ENCODE measurements at regions not wholly inside any gene's neighbourhood (a gene's known extent, or its start where the extent isn't known, plus 50 kb on each side); places are given as distances from the start of the nearest gene placed in this dataset.
A peak's percentile ranks its signal among the peaks of the same experiment; 100 is the strongest.
"Not testable (repeated sequence)": the region's sequence is repeated elsewhere in the genome, so short reads cannot be mapped to it uniquely, and the experiment has no call there.

DNA sequence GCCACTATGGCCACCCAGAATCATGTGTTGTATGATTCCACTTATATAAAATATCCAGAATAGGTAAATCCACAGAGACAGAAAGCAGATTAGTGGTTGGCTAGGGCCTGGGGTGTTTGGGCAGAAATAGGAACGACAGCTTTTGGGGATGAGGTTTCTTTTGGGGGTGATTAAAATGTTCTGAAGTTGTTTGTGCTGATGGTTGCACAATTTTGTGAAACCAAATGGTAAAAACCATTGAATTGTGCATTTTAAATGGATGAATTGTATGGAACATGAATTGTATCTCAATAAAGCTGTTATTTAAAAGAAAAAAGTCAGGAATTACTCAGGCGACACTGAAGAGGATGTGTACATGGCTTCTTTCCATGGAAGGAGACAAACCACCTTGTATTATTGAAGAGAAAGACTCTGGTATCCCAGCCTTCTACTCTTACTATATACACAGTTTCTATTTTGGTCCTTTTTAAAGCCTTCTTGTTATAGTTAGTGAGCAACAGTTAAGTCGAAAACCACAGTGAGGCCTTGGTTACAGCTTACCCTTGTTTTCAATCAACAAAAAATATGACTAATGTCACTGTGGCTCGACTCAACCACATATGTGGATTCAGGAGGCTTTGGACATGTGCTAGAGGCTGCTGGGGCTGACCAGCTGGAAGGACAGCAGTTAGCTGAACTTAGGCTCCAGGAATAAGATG lies 57.1 kb upstream of the KMT2E start:
- TF ChIP-seq, protein P1, sequence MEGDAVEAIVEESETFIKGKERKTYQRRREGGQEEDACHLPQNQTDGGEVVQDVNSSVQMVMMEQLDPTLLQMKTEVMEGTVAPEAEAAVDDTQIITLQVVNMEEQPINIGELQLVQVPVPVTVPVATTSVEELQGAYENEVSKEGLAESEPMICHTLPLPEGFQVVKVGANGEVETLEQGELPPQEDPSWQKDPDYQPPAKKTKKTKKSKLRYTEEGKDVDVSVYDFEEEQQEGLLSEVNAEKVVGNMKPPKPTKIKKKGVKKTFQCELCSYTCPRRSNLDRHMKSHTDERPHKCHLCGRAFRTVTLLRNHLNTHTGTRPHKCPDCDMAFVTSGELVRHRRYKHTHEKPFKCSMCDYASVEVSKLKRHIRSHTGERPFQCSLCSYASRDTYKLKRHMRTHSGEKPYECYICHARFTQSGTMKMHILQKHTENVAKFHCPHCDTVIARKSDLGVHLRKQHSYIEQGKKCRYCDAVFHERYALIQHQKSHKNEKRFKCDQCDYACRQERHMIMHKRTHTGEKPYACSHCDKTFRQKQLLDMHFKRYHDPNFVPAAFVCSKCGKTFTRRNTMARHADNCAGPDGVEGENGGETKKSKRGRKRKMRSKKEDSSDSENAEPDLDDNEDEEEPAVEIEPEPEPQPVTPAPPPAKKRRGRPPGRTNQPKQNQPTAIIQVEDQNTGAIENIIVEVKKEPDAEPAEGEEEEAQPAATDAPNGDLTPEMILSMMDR (IDR thresholded peaks at IDR 0.05), result no peak
- no peak for DNase-seq
- no peaks in the 10 kb centered on the region for H3K4me1 ChIP-seq
- no peak overlapping the region for H3K4me3 ChIP-seq
- ATAC-seq, result peak; percentile 40 to 61 (median 44)
- H3K36me3 ChIP-seq (ENCODE audit: insufficient read depth in 1 of 2, low read depth in 1 of 2), result no peaks in the 10 kb centered on the region
- intact Hi-C loops (cut with DNase I), result no loop called here
- WGBS, 3 donors, result 52 to 66% (median 65%) methylated on average over 4 of the region's 4 CpGs
- H3K27me3 ChIP-seq (ENCODE audit: insufficient read depth in 3 of 3, low read length in 2 of 3), result no peaks in the 10 kb centered on the region
- H3K27ac ChIP-seq, result no peak overlapping the region
- no peaks in the 10 kb centered on the region for H3K9me3 ChIP-seq

DNA sequence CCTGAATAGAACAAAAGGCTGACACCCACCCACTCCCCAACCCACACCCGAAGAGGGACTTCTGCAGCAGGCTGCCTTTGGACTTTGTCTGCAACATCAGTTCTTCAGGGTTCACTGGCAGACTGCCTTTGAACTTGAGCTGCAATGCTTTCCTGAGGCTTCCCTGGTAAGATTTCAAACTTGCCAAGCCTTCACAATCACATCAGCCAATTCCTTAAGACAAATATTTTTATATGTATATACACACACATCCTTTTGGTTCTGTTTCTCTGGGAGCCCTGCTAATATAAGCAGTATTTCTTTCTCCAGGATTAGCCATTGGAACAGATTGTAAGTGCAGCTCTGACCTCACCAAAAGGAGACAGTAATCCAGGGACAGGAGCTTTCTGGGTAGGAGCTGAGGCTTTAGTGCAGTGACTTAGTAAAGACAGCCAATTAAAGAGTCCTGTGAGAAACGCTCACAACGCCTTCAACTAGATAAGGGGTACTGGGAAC lies 55.6 kb upstream of the KMT2E start:
- no peaks in the 10 kb centered on the region for H3K4me1 ChIP-seq
- H3K36me3 ChIP-seq (ENCODE audit: insufficient read depth in 1 of 2, low read depth in 1 of 2), result no peaks in the 10 kb centered on the region
- DNase-seq, result no peak
- no peak for ATAC-seq
- H3K27me3 ChIP-seq (ENCODE audit: insufficient read depth in 3 of 3, low read length in 2 of 3), result no peaks in the 10 kb centered on the region
- TF ChIP-seq, protein P1 (IDR thresholded peaks at IDR 0.05), result no peak
- 69 to 79% (median 76%) methylated on average over 3 of the region's 3 CpGs for WGBS, 3 donors
- no peak overlapping the region for H3K27ac ChIP-seq
- intact Hi-C loops (cut with DNase I), result no loop called here
- no peaks in the 10 kb centered on the region for H3K9me3 ChIP-seq
- no peak overlapping the region for H3K4me3 ChIP-seq

DNA sequence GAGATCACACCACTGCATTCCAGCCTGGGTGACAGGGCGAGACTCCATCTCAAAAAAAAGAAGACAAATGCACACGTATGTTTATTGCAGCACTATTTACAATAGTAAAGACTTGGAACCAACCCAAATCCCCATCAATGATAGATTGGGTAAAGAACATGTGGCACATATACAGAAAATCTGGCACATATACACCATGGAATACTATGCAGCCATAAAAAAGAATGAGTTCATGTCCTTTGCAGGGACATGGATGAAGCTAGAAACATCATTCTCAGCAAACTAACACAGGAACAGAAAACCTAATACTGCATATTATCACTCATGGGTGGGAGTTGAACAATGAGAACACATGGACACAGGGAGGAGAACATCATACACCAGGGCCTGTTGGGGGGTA lies 54.5 kb upstream of the KMT2E start:
- H3K9me3 ChIP-seq; ATAC-seq; intact Hi-C loops (cut with DNase I); H3K36me3 ChIP-seq (ENCODE audit: insufficient read depth in 1 of 2, low read depth in 1 of 2); H3K4me3 ChIP-seq; H3K4me1 ChIP-seq; H3K27me3 ChIP-seq (ENCODE audit: insufficient read depth in 3 of 3, low read length in 2 of 3); H3K27ac ChIP-seq; DNase-seq: not testable (repeated sequence)
- WGBS, 3 donors, result 75 to 94% (median 94%) methylated on average over 2 of the region's 2 CpGs

DNA sequence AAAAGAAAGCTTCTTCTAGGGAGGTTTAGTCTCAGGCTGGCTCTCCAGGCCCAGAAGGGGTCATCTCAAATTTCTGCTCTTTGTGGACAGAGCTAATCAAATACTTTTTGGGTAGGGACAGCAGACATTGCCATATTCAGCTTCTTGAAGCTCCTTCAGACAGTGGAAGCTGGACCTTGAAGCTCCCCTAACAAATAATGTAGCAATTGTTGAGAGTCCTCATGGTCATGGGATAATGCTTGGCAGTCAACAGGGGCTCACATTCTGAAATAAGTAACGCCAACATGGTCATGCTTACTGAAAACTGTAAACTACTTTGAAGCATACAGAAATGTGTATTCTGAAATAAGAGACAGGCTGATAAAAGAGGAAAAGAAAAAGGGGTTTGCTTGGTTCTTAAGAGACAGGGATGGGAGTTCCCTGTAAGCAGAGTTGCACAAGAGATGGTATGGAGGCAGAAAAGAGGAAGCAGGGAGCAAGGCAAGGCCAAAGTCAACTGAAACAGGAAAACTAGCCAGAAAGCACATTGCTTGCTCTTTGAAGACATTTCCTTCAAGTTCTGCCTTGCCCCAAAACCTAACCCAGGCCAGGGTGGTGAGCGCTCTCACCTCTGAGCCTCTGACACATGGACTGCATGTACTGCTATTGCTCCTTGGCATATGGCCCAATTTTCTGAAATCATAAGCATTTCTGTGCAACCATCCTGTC lies 53.1 kb upstream of the KMT2E start:
- intact Hi-C loops (cut with DNase I), result no loop called here
- no peak for DNase-seq
- TF ChIP-seq, protein P1 (IDR thresholded peaks at IDR 0.05), result no peak
- no peaks in the 10 kb centered on the region for H3K36me3 ChIP-seq (ENCODE audit: insufficient read depth in 1 of 2, low read depth in 1 of 2)
- no peaks in the 10 kb centered on the region for H3K27me3 ChIP-seq (ENCODE audit: insufficient read depth in 3 of 3, low read length in 2 of 3)
- ATAC-seq, result peak in 2 of 4 donors; percentile 28 to 46
- WGBS, 3 donors, result 76 to 86% (median 77%) methylated on average over 2 of the region's 2 CpGs
- H3K4me1 ChIP-seq, result no peaks in the 10 kb centered on the region
- no peak overlapping the region for H3K27ac ChIP-seq
- no peaks in the 10 kb centered on the region for H3K9me3 ChIP-seq
- H3K4me3 ChIP-seq, result no peak overlapping the region

DNA sequence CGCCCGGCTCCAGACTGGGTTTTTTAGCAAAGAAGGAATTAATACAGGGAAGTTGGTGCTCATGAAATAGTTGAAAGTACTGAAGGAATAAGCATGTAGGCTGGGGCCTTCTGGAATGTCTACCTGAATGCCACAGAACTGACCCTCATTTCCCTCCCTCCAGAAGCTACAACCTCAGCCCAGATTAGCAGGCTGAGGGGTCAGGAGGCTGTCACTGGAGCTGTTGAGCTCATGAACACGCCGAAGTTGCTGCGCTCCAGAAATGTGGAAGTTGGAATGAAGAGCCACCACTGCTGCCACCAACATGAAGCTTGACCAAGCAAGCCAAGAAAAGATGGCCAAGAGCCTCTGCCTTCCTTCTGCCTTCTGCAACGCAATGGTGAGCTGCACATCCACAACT lies 52.2 kb upstream of the KMT2E start:
- Histone ChIP-seq H3K4me1 (no peaks in the 10 kb centered on the region), H3K4me3 (no peak overlapping the region), H3K27me3 (ENCODE audit: insufficient read depth in 3 of 3, low read length in 2 of 3) (no peaks in the 10 kb centered on the region), H3K36me3 (ENCODE audit: insufficient read depth in 1 of 2, low read depth in 1 of 2) (no peaks in the 10 kb centered on the region), H3K9me3 (no peaks in the 10 kb centered on the region), H3K27ac (no peak overlapping the region)
- intact Hi-C loops (cut with DNase I), result no loop called here
- no peak for ATAC-seq
- TF ChIP-seq, protein P1 (IDR thresholded peaks at IDR 0.05), result no peak
- WGBS, 3 donors, result 93 to 94% (median 93%) methylated on average over 6 of the region's 6 CpGs
- no peak for DNase-seq
